Neural cell (in vitro differentiated cells): ENCODE measurements at regions not wholly inside any gene's neighbourhood (a gene's known extent, or its start where the extent isn't known, plus 50 kb on each side); places are given as distances from the start of the nearest gene placed in this dataset.

Experiments
- H2AFZ ChIP-seq: fragments of 200-600, 300-800 bp; sonication (generic), shearing (Covaris generic); 2 replicates; pipeline ENCODE4 v1.6.0; 2014; ENCODE audit warnings: low read depth, mild to moderate bottlenecking, antibody characterized with exemption, low read length, moderate library complexity
- H3F3A ChIP-seq: fragments of 200-600 bp; shearing (Covaris generic); 2 replicates; pipeline ENCODE4 v1.6.1; 2016; ENCODE audit warnings: mild to moderate bottlenecking, moderate library complexity, mixed read lengths, antibody characterized with exemption, low read length; ENCODE audit not compliant: insufficient read depth, poor library complexity, severe bottlenecking
- H3K27ac ChIP-seq: fragments of 200-600, 300-800 bp; sonication (generic), shearing (Covaris generic); 2 replicates; pipeline ENCODE4 v1.5.1; 2014; ENCODE audit warnings: mild to moderate bottlenecking, low read length, moderate library complexity
- H3K27me3 ChIP-seq: fragments of 300-800, 200-600 bp; sonication (generic), shearing (Covaris generic); 2 replicates; pipeline ENCODE4 v1.6.0; 2014; ENCODE audit warnings: mild to moderate bottlenecking, low read depth, low read length, moderate library complexity; ENCODE audit not compliant: insufficient read depth
- H3K36me3 ChIP-seq: fragments of 300-800, 200-600 bp; sonication (generic), shearing (Covaris generic); 2 replicates; pipeline ENCODE4 v1.5.1; 2014; ENCODE audit warnings: mild to moderate bottlenecking, antibody characterized with exemption, low read length, moderate library complexity; ENCODE audit not compliant: insufficient read depth
- H3K4me2 ChIP-seq: fragments of 300-800, 200-600 bp; sonication (generic), shearing (Covaris generic); 2 replicates; pipeline ENCODE4 v1.6.0; 2014; ENCODE audit warnings: mild to moderate bottlenecking, low read length
- H3K4me3 ChIP-seq: fragments of 300-800, 200-600 bp; sonication (generic), shearing (Covaris generic); 2 replicates; pipeline ENCODE4 v1.5.1; 2014; ENCODE audit warnings: mild to moderate bottlenecking, low read length, moderate library complexity
- H3K79me2 ChIP-seq: fragments of 200-600 bp; shearing (Covaris generic); replicated peaks from 2 replicates; pipeline ENCODE4 v1.6.0; 2014; ENCODE audit warnings: mild to moderate bottlenecking, low read length, moderate library complexity; ENCODE audit not compliant: insufficient read depth
- H3K9ac ChIP-seq: fragments of 300-800, 200-600 bp; sonication (generic), shearing (Covaris generic); 2 replicates; pipeline ENCODE4 v1.6.1; 2016; ENCODE audit warnings: mild to moderate bottlenecking, low read length, mixed read lengths
- H3K9me2 ChIP-seq: fragments of 200-600 bp; shearing (Covaris generic); 2 replicates; pipeline ENCODE4 v1.6.1; 2016; ENCODE audit warnings: mild to moderate bottlenecking, low read length, mixed read lengths; ENCODE audit not compliant: insufficient read depth
- H3K9me3 ChIP-seq: fragments of 200-600, 300-800 bp; sonication (generic), shearing (Covaris generic); 2 replicates; pipeline ENCODE4 v1.6.1; 2016; ENCODE audit warnings: mild to moderate bottlenecking, mixed run types, low read length, moderate library complexity, mixed read lengths
- H4K20me1 ChIP-seq: fragments of 200-600 bp; shearing (Covaris generic); 2 replicates; pipeline ENCODE4 v1.6.1; 2016; ENCODE audit warnings: mild to moderate bottlenecking, mixed run types; ENCODE audit not compliant: insufficient read depth
- EP300 ChIP-seq: fragments of 450-650 bp; conservative IDR thresholded peaks from 2 replicates; pipeline ENCODE4 v1.6.1; 2014; ENCODE audit warnings: antibody characterized with exemption, mild to moderate bottlenecking, moderate library complexity; ENCODE audit not compliant: poor library complexity, severe bottlenecking
- EZH2 ChIP-seq: fragments of 200-600, 300-800 bp; shearing (Covaris generic), sonication (generic); IDR thresholded peaks from 2 replicates; pipeline ENCODE4 v1.6.1; 2014; ENCODE audit warnings: antibody characterized with exemption, low read length, borderline replicate concordance, mild to moderate bottlenecking; ENCODE audit not compliant: insufficient read depth, poor library complexity, severe bottlenecking
- MXI1 ChIP-seq: fragments of 450-650 bp; conservative IDR thresholded peaks from 2 replicates; pipeline ENCODE4 v1.6.1; 2014; ENCODE audit warnings: antibody characterized with exemption, mild to moderate bottlenecking; ENCODE audit not compliant: poor library complexity, severe bottlenecking
- POLR2AphosphoS5 ChIP-seq: IDR thresholded peaks from 2 replicates; pipeline ENCODE4 v1.6.1; 2012
- RAD21 ChIP-seq: fragments of 450-650 bp; conservative IDR thresholded peaks from 2 replicates; pipeline ENCODE4 v1.6.1; 2014; ENCODE audit warnings: antibody characterized with exemption, mild to moderate bottlenecking, moderate library complexity
- SMC3 ChIP-seq: fragments of 450-650 bp; conservative IDR thresholded peaks from 2 replicates; pipeline ENCODE4 v1.6.1; 2014; ENCODE audit warnings: antibody characterized with exemption, mild to moderate bottlenecking, moderate library complexity; ENCODE audit not compliant: poor library complexity
- TAF1 ChIP-seq: IDR thresholded peaks from 2 replicates; pipeline ENCODE4 v1.6.1; 2012; ENCODE audit warnings: low read depth
- TF ChIP-seq, protein P1 (sequence below): IDR thresholded peaks from 2 replicates; pipeline ENCODE4 v1.6.1; 2012; ENCODE audit warnings: borderline replicate concordance
- TF ChIP-seq, protein P2 (sequence below): fragments of 450-650 bp; IDR thresholded peaks from 2 replicates; pipeline ENCODE4 v1.5.1; 2014; ENCODE audit warnings: antibody characterized with exemption, mild to moderate bottlenecking, moderate library complexity; ENCODE audit not compliant: poor library complexity, severe bottlenecking

DNA sequence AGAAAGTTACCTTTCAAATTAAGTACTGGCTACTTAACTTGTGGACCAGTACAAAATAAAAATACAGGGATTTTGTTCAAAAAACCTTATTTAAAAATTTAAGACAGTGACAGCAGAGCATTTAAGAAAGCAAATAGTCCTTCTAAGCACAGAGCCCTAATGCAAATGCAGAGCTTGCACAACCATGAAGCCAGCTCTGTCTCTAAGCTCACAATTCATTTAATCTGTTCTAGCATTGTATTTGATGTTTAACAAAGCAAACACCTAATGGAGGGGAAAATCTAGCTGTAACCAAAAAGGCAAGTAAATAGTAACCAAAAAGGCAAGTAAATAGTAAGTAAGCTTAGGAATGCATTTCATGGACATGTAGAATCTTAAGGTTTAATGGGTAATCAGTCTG is 138.7 kb upstream of the GHR start:
- Histone ChIP-seq H3K27me3 (no peaks in the 10 kb centered on the region), H3K9ac (no peak overlapping the region), H3K4me3 (no peak overlapping the region), H3K9me2 (no peaks in the 10 kb centered on the region), H3K36me3 (no peaks in the 10 kb centered on the region), H3F3A (no peaks in the 10 kb centered on the region), H4K20me1 (no peaks in the 10 kb centered on the region), H2AFZ (no peak overlapping the region), H3K79me2 (no peaks in the 10 kb centered on the region), H3K4me2 (no peak overlapping the region), H3K9me3 (no peaks in the 10 kb centered on the region), H3K27ac (no peak overlapping the region)
- no peak for TF ChIP-seq TAF1
- no peak for TF ChIP-seq EZH2
- TF ChIP-seq RAD21: no peak

DNA sequence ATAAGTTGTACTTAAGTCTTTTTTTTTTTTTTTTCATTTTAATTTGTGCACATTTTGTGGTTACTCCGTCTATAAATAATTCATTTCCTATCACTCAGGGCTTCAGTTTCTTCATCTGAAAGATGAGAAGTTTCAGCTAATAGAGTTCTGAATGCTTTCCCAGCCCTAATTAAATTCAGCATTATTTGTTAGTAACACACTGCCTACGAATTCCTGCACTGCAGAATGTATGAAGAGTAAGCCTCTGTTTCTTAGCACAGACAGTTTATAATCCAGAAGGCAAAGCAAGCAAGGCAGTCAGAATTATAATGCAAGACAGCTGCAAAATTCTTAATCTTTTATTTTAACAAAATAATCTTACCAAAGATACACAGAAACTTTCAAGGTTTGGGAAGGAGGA is 138.0 kb upstream of the GHR start:
- Histone ChIP-seq H3K27me3 (no peaks in the 10 kb centered on the region), H3K27ac (no peak overlapping the region), H3K9ac (no peak overlapping the region), H2AFZ (no peak overlapping the region), H3K4me3 (no peak overlapping the region), H3K4me2 (no peak overlapping the region), H3K79me2 (no peaks in the 10 kb centered on the region), H3K9me3 (no peaks in the 10 kb centered on the region), H3F3A (no peaks in the 10 kb centered on the region), H4K20me1 (no peaks in the 10 kb centered on the region), H3K9me2 (no peaks in the 10 kb centered on the region), H3K36me3 (no peaks in the 10 kb centered on the region)
- no peak for TF ChIP-seq EP300
- TF ChIP-seq MXI1: no peak
- TF ChIP-seq, protein P1, sequence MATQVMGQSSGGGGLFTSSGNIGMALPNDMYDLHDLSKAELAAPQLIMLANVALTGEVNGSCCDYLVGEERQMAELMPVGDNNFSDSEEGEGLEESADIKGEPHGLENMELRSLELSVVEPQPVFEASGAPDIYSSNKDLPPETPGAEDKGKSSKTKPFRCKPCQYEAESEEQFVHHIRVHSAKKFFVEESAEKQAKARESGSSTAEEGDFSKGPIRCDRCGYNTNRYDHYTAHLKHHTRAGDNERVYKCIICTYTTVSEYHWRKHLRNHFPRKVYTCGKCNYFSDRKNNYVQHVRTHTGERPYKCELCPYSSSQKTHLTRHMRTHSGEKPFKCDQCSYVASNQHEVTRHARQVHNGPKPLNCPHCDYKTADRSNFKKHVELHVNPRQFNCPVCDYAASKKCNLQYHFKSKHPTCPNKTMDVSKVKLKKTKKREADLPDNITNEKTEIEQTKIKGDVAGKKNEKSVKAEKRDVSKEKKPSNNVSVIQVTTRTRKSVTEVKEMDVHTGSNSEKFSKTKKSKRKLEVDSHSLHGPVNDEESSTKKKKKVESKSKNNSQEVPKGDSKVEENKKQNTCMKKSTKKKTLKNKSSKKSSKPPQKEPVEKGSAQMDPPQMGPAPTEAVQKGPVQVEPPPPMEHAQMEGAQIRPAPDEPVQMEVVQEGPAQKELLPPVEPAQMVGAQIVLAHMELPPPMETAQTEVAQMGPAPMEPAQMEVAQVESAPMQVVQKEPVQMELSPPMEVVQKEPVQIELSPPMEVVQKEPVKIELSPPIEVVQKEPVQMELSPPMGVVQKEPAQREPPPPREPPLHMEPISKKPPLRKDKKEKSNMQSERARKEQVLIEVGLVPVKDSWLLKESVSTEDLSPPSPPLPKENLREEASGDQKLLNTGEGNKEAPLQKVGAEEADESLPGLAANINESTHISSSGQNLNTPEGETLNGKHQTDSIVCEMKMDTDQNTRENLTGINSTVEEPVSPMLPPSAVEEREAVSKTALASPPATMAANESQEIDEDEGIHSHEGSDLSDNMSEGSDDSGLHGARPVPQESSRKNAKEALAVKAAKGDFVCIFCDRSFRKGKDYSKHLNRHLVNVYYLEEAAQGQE: no peak
- TF ChIP-seq EZH2: no peak
- TF ChIP-seq SMC3: no peak
- TF ChIP-seq TAF1: no peak
- TF ChIP-seq POLR2AphosphoS5: no peak
- no peak for TF ChIP-seq RAD21
- TF ChIP-seq, protein P2, sequence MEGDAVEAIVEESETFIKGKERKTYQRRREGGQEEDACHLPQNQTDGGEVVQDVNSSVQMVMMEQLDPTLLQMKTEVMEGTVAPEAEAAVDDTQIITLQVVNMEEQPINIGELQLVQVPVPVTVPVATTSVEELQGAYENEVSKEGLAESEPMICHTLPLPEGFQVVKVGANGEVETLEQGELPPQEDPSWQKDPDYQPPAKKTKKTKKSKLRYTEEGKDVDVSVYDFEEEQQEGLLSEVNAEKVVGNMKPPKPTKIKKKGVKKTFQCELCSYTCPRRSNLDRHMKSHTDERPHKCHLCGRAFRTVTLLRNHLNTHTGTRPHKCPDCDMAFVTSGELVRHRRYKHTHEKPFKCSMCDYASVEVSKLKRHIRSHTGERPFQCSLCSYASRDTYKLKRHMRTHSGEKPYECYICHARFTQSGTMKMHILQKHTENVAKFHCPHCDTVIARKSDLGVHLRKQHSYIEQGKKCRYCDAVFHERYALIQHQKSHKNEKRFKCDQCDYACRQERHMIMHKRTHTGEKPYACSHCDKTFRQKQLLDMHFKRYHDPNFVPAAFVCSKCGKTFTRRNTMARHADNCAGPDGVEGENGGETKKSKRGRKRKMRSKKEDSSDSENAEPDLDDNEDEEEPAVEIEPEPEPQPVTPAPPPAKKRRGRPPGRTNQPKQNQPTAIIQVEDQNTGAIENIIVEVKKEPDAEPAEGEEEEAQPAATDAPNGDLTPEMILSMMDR: no peak

DNA sequence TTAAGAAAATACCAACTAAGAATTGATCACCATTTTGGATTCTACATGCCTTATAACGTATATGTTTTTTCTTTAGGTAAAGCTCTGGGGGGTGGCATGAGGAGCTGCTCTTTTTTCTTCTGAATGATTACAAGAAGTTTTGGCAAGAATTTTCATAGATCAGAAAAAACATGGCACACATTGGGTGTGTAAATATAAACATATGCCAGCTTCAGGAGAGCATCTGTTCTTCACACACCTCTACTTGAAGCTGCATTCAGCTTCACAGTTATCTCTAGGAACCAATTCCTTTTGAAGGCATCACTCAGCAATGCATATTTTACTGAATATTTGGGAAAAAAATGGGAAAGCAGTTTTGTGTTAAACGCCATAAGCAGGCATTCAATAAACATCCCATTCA is 122.7 kb upstream of the GHR start:
- no peaks in the 10 kb centered on the region for H4K20me1 ChIP-seq
- H3F3A ChIP-seq: no peaks in the 10 kb centered on the region
- no peaks in the 10 kb centered on the region for H3K9me2 ChIP-seq
- H3K9ac ChIP-seq: no peak overlapping the region
- TF ChIP-seq EP300 (no peak), TAF1 (no peak), EZH2 (no peak), POLR2AphosphoS5 (no peak), MXI1 (no peak), RAD21 (no peak), SMC3 (no peak)
- TF ChIP-seq, protein P1: no peak
- TF ChIP-seq, protein P2: no peak
- no peak overlapping the region for H3K4me3 ChIP-seq
- no peaks in the 10 kb centered on the region for H3K9me3 ChIP-seq
- no peaks in the 10 kb centered on the region for H3K27me3 ChIP-seq
- no peaks in the 10 kb centered on the region for H3K36me3 ChIP-seq
- no peak overlapping the region for H3K27ac ChIP-seq
- no peaks in the 10 kb centered on the region for H3K79me2 ChIP-seq
- H2AFZ ChIP-seq: no peak overlapping the region
- no peak overlapping the region for H3K4me2 ChIP-seq
